ENCODE measurements at regions not wholly inside any gene's neighbourhood (a gene's known extent, or its start where the extent isn't known, plus 50 kb on each side); places are given as distances from the start of the nearest gene placed in this dataset.

- no peak for DNase-seq
- H3K36me3 ChIP-seq, result no peaks in the 10 kb centered on the region
- intact Hi-C loops (cut with DNase I; ENCODE audit: low total_unique reads), result no loop called here
- H3K27ac ChIP-seq, result no peak overlapping the region
- H3K4me3 ChIP-seq, result no peak overlapping the region
- TF ChIP-seq POLR2A (IDR thresholded peaks at IDR 0.05) (no peak), CTCF (IDR thresholded peaks at IDR 0.05) (no peak)
- no peaks in the 10 kb centered on the region for H3K27me3 ChIP-seq
- H3K9me3 ChIP-seq, result no peaks in the 10 kb centered on the region
- no peaks in the 10 kb centered on the region for H3K4me1 ChIP-seq
Observed at GRCh38 chr2:107428781-107429180, 397.9 kb upstream of the RGPD4 start.

GRCh38 chr2:107430006-107430405 is 396.7 kb upstream of the RGPD4 start:
- H3K36me3 ChIP-seq, result no peaks in the 10 kb centered on the region
- no peak overlapping the region for H3K4me3 ChIP-seq
- no peaks in the 10 kb centered on the region for H3K9me3 ChIP-seq
- TF ChIP-seq CTCF (IDR thresholded peaks at IDR 0.05), result no peak
- no peak for TF ChIP-seq POLR2A (IDR thresholded peaks at IDR 0.05)
- H3K4me1 ChIP-seq, result no peaks in the 10 kb centered on the region
- intact Hi-C loops (cut with DNase I; ENCODE audit: low total_unique reads), result no loop called here
- no peak for DNase-seq
- no peak overlapping the region for H3K27ac ChIP-seq
- H3K27me3 ChIP-seq, result no peaks in the 10 kb centered on the region

GRCh38 chr2:107430596-107431266 is 396.0 kb upstream of the RGPD4 start:
- Histone ChIP-seq H3K36me3 (no peaks in the 10 kb centered on the region), H3K4me1 (no peaks in the 10 kb centered on the region), H3K4me3 (no peak overlapping the region), H3K27me3 (no peaks in the 10 kb centered on the region), H3K27ac (no peak overlapping the region), H3K9me3 (no peaks in the 10 kb centered on the region)
- TF ChIP-seq CTCF (IDR thresholded peaks at IDR 0.05), result no peak
- intact Hi-C loops (cut with DNase I; ENCODE audit: low total_unique reads), result no loop called here
- DNase-seq, result no peak

- H3K27me3 ChIP-seq, result no peaks in the 10 kb centered on the region
- no peaks in the 10 kb centered on the region for H3K9me3 ChIP-seq
- no peak overlapping the region for H3K4me3 ChIP-seq
- intact Hi-C loops (cut with DNase I; ENCODE audit: low total_unique reads), result no loop called here
- no peaks in the 10 kb centered on the region for H3K4me1 ChIP-seq
- no peaks in the 10 kb centered on the region for H3K36me3 ChIP-seq
- H3K27ac ChIP-seq, result no peak overlapping the region
- no peak for DNase-seq
- TF ChIP-seq POLR2A (IDR thresholded peaks at IDR 0.05) (no peak), CTCF (IDR thresholded peaks at IDR 0.05) (no peak)
Observed at GRCh38 chr2:107436281-107436680, 390.4 kb upstream of the RGPD4 start.

GRCh38 chr2:107437265-107437664 is 389.4 kb upstream of the RGPD4 start:
- no peaks in the 10 kb centered on the region for H3K36me3 ChIP-seq
- H3K4me3 ChIP-seq, result no peak overlapping the region
- H3K27ac ChIP-seq, result no peak overlapping the region
- DNase-seq, result no peak
- no peaks in the 10 kb centered on the region for H3K27me3 ChIP-seq
- no peaks in the 10 kb centered on the region for H3K4me1 ChIP-seq
- intact Hi-C loops (cut with DNase I; ENCODE audit: low total_unique reads), result no loop called here
- H3K9me3 ChIP-seq, result no peaks in the 10 kb centered on the region
- TF ChIP-seq CTCF (IDR thresholded peaks at IDR 0.05) (no peak), POLR2A (IDR thresholded peaks at IDR 0.05) (no peak)

Measured in uterus (tissue), 3 donors.